ENCODE measurements at regions not wholly inside any gene's neighbourhood (a gene's known extent, or its start where the extent isn't known, plus 50 kb on each side); places are given as distances from the start of the nearest gene placed in this dataset.
"Not testable (repeated sequence)": the region's sequence is repeated elsewhere in the genome, so short reads cannot be mapped to it uniquely, and the experiment has no call there.

DNA sequence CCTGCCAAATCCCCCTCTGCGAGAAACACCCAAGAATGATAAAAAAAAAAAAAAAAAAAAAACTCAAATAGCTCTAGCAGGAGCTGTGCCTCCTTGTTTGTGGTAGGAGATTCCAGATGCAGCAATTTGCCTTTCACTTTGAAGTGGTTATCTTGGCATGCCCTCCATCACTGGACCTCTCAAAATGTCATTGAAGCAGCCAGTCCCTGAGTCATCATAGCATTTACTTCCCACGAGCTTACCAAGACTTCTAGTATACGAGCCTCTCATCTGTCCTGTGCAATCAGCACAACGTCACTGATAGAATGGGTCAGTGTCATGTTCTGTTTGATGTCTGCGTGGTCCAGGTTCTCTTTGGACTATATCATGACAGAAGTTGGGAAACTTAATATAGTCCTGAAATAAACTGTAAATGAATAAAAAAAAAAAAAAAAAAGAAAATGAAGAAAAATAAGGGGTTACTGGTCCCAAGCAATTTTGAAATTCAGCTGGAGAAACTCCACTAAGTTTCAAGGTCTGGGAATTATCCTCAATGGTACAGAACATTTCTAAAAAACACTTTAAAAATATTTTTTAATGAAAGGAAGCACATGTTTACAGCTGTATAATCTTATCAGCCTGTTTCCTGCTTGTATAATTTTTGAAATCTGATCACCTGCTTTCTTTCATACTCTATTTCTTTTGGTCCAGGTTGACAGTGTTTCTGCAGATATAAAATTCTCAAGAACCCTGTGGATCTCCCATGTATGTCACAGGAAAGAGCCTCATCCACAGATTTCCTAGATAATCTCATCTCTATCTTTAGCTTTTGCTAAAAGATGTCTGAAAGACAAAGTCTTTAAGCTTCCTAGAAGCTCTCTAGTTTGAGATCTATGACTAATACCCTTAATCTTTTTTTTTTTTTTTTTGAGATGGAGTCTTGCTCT, 74.1 kb upstream of the EHBP1 start (continued):
- TF ChIP-seq CHD1 (IDR thresholded peaks at IDR 0.05; ENCODE audit: low read depth, low read length) = no peak

DNA sequence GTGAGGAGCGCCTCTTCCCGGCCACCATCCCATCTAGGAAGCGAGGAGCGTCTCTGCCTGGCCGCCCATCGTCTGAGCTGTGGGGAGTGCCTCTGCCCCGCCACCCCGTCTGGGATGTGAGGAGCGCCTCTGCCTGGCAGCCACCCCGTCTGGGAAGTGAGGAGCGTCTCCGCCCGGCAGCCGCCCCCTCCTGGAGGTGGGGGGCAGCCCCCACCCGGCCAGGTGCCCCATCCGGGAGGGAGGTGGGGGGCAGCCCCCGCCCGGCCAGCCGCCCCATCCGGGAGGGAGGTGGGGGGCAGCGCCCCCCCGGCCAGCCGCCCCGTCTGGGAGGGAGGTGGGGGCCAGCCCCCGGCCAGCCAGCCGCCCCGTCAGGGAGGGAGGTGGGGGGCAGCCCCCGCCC, 75.3 kb upstream of the EHBP1 start:
- ATAC-seq (ENCODE audit: low read depth); intact Hi-C loops (cut with micrococcal nuclease); dilution Hi-C loops (cut with HindIII; ENCODE audit: low sequenced_read_pairs, unreplicated experiment): not testable (repeated sequence)

DNA sequence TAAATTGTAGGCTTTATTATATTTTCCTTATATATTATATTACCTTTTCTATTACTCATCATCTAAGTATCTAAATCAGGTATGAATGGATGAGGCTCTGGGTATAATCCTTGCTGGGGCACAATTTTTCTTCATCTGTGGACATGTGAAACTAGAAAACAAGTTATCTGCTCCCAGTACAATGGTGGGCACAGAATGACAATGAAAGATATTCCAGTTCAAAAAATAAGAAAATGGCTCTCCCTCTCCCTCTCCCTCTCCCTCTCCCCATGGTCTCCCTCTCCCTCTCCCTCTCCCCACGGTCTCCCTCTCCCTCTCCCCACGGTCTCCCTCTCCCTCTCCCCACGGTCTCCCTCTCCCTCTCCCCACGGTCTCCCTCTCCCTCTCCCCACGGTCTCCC, 76.2 kb upstream of the EHBP1 start:
- H3K79me1 ChIP-seq (ENCODE audit: low read depth in 1 of 2, low read length in 2 of 2); H3K27me3 ChIP-seq (ENCODE audit: control insufficient read depth, insufficient read depth, low read length); H3K9me1 ChIP-seq (ENCODE audit: insufficient read depth, low read length); dilution Hi-C loops (cut with HindIII; ENCODE audit: low sequenced_read_pairs, unreplicated experiment); H2BK120ac ChIP-seq (ENCODE audit: low read depth, low read length); H3K56ac ChIP-seq (ENCODE audit: extremely low read depth, insufficient read depth, low read length); POLR2A ChIA-PET (ENCODE audit: unreplicated experiment); in situ Hi-C loops (cut with MboI; ENCODE audit: low sequenced_read_pairs); ATAC-seq (ENCODE audit: low read depth); H4K8ac ChIP-seq (ENCODE audit: low read depth in 2 of 2, low read length in 2 of 2); H3K4ac ChIP-seq (ENCODE audit: low read depth, low read length); H4K91ac ChIP-seq (ENCODE audit: insufficient read depth, low read depth, low read length); BruUV-seq (replicated peaks); H3K18ac ChIP-seq (ENCODE audit: low read depth, low read length); H2BK20ac ChIP-seq (ENCODE audit: low read depth, low read length); H2BK15ac ChIP-seq (ENCODE audit: low read depth, low read length); H3K27ac ChIP-seq (ENCODE audit: insufficient read depth, low read length); H3K14ac ChIP-seq (replicated peaks; ENCODE audit: low read depth, low read length); H4K5ac ChIP-seq (ENCODE audit: low read depth, low read length); H3K9ac ChIP-seq (ENCODE audit: low read depth, low read length); H2AFZ ChIP-seq (replicated peaks; ENCODE audit: low read length, poor library complexity); H3K23ac ChIP-seq (ENCODE audit: low read depth, low read length); CTCF ChIA-PET; DNase-seq; H2BK5ac ChIP-seq (ENCODE audit: low read depth, low read length, poor library complexity, severe bottlenecking); H2AK5ac ChIP-seq (ENCODE audit: low read depth, low read length); H3K4me1 ChIP-seq (ENCODE audit: control insufficient read depth, insufficient read depth, low read length); H3K4me2 ChIP-seq (ENCODE audit: low read depth, low read length); intact Hi-C loops (cut with micrococcal nuclease); H3K4me3 ChIP-seq (ENCODE audit: insufficient read depth, low read depth, low read length); H4K20me1 ChIP-seq (ENCODE audit: insufficient read depth, low read length); H2AK9ac ChIP-seq (replicated peaks; ENCODE audit: low read depth, low read length, poor library complexity); H3K9me3 ChIP-seq (ENCODE audit: control insufficient read depth, insufficient read depth, low read length); H3K36me3 ChIP-seq (ENCODE audit: control insufficient read depth, insufficient read depth, low read length): not testable (repeated sequence)
- WGBS, 2 experiments (ENCODE audit: extremely low coverage in 2 of 2, insufficient read length in 1 of 2) = no CpG with 5 or more reads among the region's 5 CpGs

More for the DNA sequence above, 75.3 kb upstream of the EHBP1 start:
- H3K36me3 ChIP-seq (ENCODE audit: control insufficient read depth, insufficient read depth, low read length); H3K4ac ChIP-seq (ENCODE audit: low read depth, low read length); CTCF ChIA-PET; H2AK5ac ChIP-seq (ENCODE audit: low read depth, low read length); H3K56ac ChIP-seq (ENCODE audit: extremely low read depth, insufficient read depth, low read length); H2BK20ac ChIP-seq (ENCODE audit: low read depth, low read length); POLR2A ChIA-PET (ENCODE audit: unreplicated experiment); H3K9me3 ChIP-seq (ENCODE audit: control insufficient read depth, insufficient read depth, low read length); H4K8ac ChIP-seq (ENCODE audit: low read depth in 2 of 2, low read length in 2 of 2); H3K79me1 ChIP-seq (ENCODE audit: low read depth in 1 of 2, low read length in 2 of 2); H3K4me2 ChIP-seq (ENCODE audit: low read depth, low read length); H2AFZ ChIP-seq (replicated peaks; ENCODE audit: low read length, poor library complexity); H2AK9ac ChIP-seq (replicated peaks; ENCODE audit: low read depth, low read length, poor library complexity); H3K27me3 ChIP-seq (ENCODE audit: control insufficient read depth, insufficient read depth, low read length); H2BK120ac ChIP-seq (ENCODE audit: low read depth, low read length); H3K27ac ChIP-seq (ENCODE audit: insufficient read depth, low read length); H4K91ac ChIP-seq (ENCODE audit: insufficient read depth, low read depth, low read length); H3K14ac ChIP-seq (replicated peaks; ENCODE audit: low read depth, low read length); H3K4me1 ChIP-seq (ENCODE audit: control insufficient read depth, insufficient read depth, low read length); H3K9me1 ChIP-seq (ENCODE audit: insufficient read depth, low read length); H3K4me3 ChIP-seq (ENCODE audit: insufficient read depth, low read depth, low read length); H3K9ac ChIP-seq (ENCODE audit: low read depth, low read length); BruUV-seq (replicated peaks); in situ Hi-C loops (cut with MboI; ENCODE audit: low sequenced_read_pairs); H4K20me1 ChIP-seq (ENCODE audit: insufficient read depth, low read length); H2BK15ac ChIP-seq (ENCODE audit: low read depth, low read length); H3K18ac ChIP-seq (ENCODE audit: low read depth, low read length); DNase-seq; H2BK5ac ChIP-seq (ENCODE audit: low read depth, low read length, poor library complexity, severe bottlenecking); H3K23ac ChIP-seq (ENCODE audit: low read depth, low read length); H4K5ac ChIP-seq (ENCODE audit: low read depth, low read length): not testable (repeated sequence)
- whole genome bisulfite sequencing, 2 experiments (ENCODE audit: extremely low coverage in 2 of 2, insufficient read length in 1 of 2) = no CpG with 5 or more reads among the region's 28 CpGs

Measured in IMR-90 (cell line).